Vagina (tissue), 2 donors: ENCODE measurements at regions not wholly inside any gene's neighbourhood (a gene's known extent, or its start where the extent isn't known, plus 50 kb on each side); places are given as distances from the start of the nearest gene placed in this dataset.

Experiments used
- POLR2A ChIP-seq, 2 donors: fragments of 450-650 bp; IDR thresholded peaks; one replicate each; pipeline ENCODE4 v1.6.1; 2017; ENCODE audit warnings: antibody characterized with exemption in 2 of 2, mild to moderate bottlenecking in 2 of 2, moderate library complexity in 2 of 2
- POLR2AphosphoS5 ChIP-seq, 2 donors: sonication (generic); formaldehyde crosslinking; IDR thresholded peaks; one replicate each; pipeline ENCODE4 v1.9.0; 2017; ENCODE audit warnings: antibody characterized with exemption in 2 of 2, mild to moderate bottlenecking in 2 of 2, low read depth in 1 of 2; ENCODE audit not compliant: insufficient read depth in 1 of 2
- TF ChIP-seq, protein P1 (sequence below), 3 experiments: fragments of 450-650 bp in 2 of 3; fragments of 200-600 bp in 1 of 3; sonication (generic) in 1 of 3; IDR thresholded peaks; one replicate each; pipeline ENCODE4 v1.5.1; 2017 to 2019; ENCODE audit warnings: antibody characterized with exemption in 3 of 3, mild to moderate bottlenecking in 2 of 3, moderate library complexity in 2 of 3

DNA sequence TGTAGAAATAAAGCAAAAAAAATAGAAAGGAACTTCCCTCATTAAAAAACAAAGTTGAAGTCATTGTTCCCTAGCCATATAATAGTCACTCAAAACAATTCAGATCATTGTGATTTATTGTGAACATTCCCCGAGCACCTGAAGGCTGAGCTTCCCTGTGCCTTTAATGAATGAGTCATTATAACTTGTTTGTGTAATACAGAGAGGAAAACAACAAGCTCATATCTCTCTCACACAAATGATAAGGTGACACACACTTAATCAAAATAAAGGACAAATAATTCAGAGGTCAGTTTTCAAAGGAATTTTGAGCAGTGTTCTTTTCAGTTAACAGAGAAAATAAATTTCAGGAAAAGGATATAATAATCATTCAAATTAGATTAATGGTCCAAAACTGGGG lies 326.2 kb downstream of the DUSP10 start:
- TF ChIP-seq, protein P1, sequence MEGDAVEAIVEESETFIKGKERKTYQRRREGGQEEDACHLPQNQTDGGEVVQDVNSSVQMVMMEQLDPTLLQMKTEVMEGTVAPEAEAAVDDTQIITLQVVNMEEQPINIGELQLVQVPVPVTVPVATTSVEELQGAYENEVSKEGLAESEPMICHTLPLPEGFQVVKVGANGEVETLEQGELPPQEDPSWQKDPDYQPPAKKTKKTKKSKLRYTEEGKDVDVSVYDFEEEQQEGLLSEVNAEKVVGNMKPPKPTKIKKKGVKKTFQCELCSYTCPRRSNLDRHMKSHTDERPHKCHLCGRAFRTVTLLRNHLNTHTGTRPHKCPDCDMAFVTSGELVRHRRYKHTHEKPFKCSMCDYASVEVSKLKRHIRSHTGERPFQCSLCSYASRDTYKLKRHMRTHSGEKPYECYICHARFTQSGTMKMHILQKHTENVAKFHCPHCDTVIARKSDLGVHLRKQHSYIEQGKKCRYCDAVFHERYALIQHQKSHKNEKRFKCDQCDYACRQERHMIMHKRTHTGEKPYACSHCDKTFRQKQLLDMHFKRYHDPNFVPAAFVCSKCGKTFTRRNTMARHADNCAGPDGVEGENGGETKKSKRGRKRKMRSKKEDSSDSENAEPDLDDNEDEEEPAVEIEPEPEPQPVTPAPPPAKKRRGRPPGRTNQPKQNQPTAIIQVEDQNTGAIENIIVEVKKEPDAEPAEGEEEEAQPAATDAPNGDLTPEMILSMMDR (IDR thresholded peaks at IDR 0.05) = no peak
- TF ChIP-seq POLR2A (IDR thresholded peaks at IDR 0.05) = no peak
- TF ChIP-seq POLR2AphosphoS5 (IDR thresholded peaks at IDR 0.05; ENCODE audit: insufficient read depth in 1 of 2, low read depth in 1 of 2) = no peak
